Daoy (cell line): ENCODE measurements at regions not wholly inside any gene's neighbourhood (a gene's known extent, or its start where the extent isn't known, plus 50 kb on each side); places are given as distances from the start of the nearest gene placed in this dataset.

Source experiments
- DNase-seq: peaks from one replicate; pipeline ENCODE4 v3.0.0-alpha.2; 2015; ENCODE audit warnings: low read depth

- DNase-seq, result no peak
These were observed 70.2 kb downstream of the KLF5 start for GRCh38 chr13:73129023-73129422.
